HG03460 (cell line): ENCODE measurements at regions not wholly inside any gene's neighbourhood (a gene's known extent, or its start where the extent isn't known, plus 50 kb on each side); places are given as distances from the start of the nearest gene placed in this dataset.
"Not testable (repeated sequence)": the region's sequence is repeated elsewhere in the genome, so short reads cannot be mapped to it uniquely, and the experiment has no call there.

Experiments
- ATAC-seq: cut with Tn5 transposase; IDR thresholded peaks from one replicate; pipeline ENCODE4 v1.9.1; 2021; ENCODE audit not compliant: unreplicated experiment

DNA sequence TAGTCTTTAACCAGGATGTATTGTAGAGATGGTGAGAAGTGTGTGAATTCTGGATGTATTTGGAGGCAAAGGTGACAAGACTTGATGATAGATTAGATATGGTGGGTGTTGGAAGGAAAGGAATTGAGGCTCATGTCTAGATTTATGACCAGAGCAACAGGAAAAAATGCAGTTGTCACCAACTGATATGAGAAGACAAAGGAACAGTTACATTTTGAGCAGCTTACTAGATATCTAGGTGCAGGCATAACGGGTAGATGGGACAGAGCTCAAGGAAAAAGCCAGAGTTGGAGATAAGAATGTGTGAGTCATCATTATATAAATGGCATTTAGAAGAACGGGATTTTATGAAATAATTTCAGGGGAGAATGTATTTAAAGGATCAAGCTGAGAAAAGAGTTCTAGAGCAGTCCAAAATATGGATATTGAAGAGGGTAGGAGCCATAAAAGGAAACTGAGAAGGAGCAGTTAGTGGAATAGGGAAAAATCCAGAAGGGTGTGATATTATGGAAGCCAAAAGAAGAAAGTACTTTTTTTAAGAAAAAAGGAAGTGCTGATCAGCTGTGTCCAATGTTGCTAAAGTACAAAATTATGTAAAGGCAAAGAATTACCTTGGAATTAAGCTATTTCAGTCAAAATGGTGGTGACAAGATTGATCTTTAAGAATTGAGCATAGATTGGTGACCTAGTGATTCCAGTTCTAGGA is 262.5 kb downstream of the CGGBP1 start:
- no peak for ATAC-seq

GRCh38 chr3:87795701-87796100 is 263.1 kb downstream of the CGGBP1 start:
- no peak for ATAC-seq

- ATAC-seq, result no peak
Observed at GRCh38 chr3:87793337-87793877, 265.4 kb downstream of the CGGBP1 start.

DNA sequence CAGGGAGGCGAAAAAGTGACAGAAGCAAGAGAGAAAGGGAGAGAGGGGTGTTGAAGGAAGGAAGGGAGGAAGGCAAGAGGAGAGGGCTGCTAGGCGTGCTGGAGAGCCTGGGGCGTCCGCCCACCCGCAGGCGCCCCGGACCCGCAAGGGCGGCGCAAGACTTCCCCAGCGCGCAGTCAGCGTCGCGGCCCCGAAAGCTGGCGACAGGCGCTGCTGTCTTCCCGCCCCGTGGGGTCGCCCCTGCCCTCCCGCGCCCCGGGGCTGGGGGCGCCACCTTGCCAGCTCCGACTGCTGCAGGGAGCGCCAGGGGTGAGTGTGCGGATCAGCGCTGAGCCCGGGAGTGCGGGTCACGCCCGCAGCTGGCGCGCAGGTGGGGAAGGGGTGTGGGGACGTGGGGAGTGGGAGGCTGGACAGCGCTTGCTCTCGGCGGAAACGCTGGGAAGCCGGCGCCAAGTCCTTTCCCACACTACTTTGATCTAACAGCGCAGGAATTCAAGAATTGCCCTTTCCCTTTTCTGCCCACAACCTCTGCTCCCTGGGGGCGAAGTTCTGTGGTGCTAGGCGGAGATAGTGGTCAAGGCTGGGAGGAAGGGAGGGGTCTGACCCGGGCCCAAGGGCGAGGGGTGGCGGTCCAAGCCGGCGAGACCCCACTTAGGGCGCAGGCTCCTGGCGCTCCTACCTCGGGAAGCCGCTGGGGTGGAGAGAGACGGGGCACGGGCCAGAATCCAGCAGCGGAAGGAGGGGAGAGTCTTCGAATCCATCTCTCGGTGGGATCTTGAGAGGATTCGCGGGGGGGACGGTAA is 266.1 kb downstream of the CGGBP1 start, which contains the start of gene HTR1F:
TSS of gene HTR1F (plus strand) at position 173 of the 803 bp plus-strand sequence.
- ATAC-seq, result no peak

GRCh38 chr3:87792198-87792533 is 266.6 kb downstream of the CGGBP1 start:
- no peak for ATAC-seq

- no peak for ATAC-seq
Observed at GRCh38 chr3:87791248-87792027, 267.4 kb downstream of the CGGBP1 start.

- not testable (repeated sequence) for ATAC-seq
Observed at GRCh38 chr3:87789049-87789448, 269.8 kb downstream of the CGGBP1 start.

GRCh38 chr3:87788516-87788915 is 270.3 kb downstream of the CGGBP1 start:
- ATAC-seq, result no peak

- ATAC-seq, result no peak
Observed at GRCh38 chr3:87780811-87781210, 278.0 kb downstream of the CGGBP1 start.

DNA sequence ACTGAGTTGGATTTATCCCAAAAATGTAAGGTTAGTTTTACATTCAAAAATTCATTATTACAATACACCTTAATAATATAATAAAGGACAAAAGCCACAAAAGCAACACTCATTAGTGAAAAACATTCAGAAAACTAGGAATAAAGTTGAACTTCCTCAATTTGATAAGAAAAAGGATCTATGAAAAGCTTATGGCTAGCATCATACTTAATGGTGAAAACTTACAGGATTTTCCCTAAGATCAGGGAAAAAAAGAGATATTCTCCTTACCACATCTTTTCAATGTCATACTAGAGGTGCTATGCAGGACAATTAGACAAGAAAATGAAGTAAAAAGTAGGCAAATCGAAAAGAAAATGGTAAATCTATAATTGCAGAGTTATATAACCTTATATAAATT is 279.9 kb downstream of the CGGBP1 start:
- no peak for ATAC-seq

GRCh38 chr3:87771337-87772192 is 287.2 kb downstream of the CGGBP1 start:
- ATAC-seq, result peak; percentile 94

DNA sequence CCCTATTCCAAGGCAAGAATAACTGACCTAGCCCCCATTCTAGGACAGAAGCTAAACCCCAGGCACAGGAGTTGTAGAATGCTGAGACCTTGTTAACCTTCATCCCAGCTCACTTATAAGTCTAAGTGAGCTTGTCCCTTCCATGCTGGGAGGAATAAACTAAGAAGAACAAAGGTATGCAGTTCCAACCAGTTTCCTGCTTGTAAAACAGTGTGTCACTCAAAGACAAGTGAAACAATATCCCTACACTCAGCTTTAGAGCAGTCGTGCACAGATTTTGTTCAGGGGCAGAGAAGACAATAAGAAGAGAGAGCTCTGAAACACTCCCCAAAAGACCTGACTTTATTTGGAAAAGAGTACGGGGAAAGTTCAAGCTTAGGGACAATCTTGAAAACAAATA is 292.1 kb downstream of the CGGBP1 start:
- ATAC-seq, result no peak

GRCh38 chr3:87765256-87765655 is 293.5 kb downstream of the CGGBP1 start:
- ATAC-seq, result no peak

DNA sequence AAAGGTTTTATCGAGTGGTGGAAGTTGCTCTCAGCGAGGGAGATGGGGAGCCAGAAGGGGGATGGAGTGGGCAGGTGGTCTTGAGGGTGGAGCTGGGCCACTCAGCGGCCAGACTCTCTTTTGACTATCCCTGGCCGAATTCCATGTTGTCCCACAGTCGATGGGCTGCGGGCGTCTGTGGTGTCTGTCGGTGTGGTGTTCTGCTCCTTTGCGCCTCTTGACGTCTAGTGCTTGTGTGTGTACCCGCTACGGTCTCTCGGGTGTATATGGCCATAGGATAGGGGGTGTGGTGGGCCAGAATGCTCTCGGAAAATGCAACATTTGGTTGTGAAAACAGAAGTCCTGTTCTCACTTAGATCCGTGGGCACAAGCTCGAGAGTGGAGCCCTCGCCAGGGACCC is 297.0 kb downstream of the CGGBP1 start:
- ATAC-seq, result no peak

GRCh38 chr3:87761341-87761740 is 297.5 kb downstream of the CGGBP1 start:
- no peak for ATAC-seq

GRCh38 chr3:87756616-87757015 is 302.2 kb downstream of the CGGBP1 start:
- ATAC-seq, result no peak

DNA sequence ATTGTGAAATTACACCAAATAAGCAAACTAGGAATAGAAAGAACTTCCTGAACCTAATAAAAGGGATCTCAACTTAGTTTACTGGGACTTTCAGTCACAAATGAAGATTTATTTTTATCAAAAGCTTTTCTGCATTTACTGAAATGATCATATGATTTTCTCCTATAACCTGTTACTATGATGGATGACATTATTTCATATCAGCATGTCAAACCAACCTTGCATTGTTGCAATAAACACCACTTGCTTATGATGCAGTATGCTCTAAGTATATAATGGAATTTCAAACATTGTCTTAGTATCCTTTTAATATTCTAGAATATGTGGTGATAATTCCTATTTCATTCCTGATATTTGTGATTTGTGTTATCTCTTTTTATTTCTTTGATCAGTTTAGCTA is 303.0 kb downstream of the CGGBP1 start:
- no peak for ATAC-seq

DNA sequence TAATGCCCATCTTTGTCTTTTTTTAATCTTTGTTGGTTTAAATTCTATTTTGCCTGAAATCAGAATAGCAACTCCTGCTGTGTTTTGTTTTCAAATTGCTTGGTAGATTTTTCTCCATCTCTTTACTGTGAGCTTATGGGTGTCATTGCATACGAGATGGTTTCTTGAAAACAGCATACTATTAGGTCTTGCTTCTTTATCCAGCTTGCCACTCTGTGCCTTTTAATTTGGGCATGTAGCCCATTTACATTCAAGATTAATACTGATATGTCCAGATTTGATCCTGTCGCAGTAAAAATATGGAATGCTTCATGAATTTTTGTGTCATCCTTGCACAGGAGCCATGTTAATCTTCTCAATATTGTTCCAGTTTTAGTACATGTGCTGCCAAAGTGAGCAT is 316.6 kb downstream of the CGGBP1 start:
- ATAC-seq, result no peak

- ATAC-seq, result not testable (repeated sequence)
Observed at GRCh38 chr3:87740894-87741293, 317.9 kb downstream of the CGGBP1 start.

DNA sequence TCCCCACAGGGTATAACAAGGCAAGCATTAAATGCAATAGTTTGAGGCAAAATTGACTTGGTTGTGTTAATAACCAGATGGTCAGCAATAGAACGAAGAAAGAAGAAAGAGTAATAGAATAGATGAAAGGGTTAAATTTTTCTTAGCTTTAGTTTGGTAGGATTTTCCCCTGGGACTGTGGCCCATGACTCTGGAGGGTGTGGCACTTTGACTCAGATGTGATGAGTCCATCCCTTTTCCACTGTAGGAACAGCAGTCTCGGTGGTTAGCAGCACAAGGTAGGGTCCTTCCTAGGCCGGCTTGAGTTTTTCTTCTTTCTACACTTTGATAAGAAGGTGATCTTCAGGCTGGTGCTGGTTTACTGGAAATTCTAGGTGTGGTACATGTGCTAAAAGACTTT is 321.0 kb downstream of the CGGBP1 start:
- ATAC-seq, result not testable (repeated sequence)
